ENCODE measurements at regions not wholly inside any gene's neighbourhood (a gene's known extent, or its start where the extent isn't known, plus 50 kb on each side); places are given as distances from the start of the nearest gene placed in this dataset.
A peak's percentile ranks its signal among the peaks of the same experiment; 100 is the strongest.

GRCh38 chr3:3627114-3627513 is 172.1 kb upstream of the LRRN1 start:
- no peak overlapping the region for H3K27ac ChIP-seq (ENCODE audit: low read depth, low read length)
- H3K14ac ChIP-seq (ENCODE audit: low read length), result no peak overlapping the region
- H3K9me3 ChIP-seq (ENCODE audit: insufficient read depth, low read depth, low read length), result no peaks in the 10 kb centered on the region
- no peak overlapping the region for H3K18ac ChIP-seq (ENCODE audit: low read length)
- H2AFZ ChIP-seq (ENCODE audit: insufficient read depth, low read length, poor library complexity), result no peak overlapping the region
- WGBS (ENCODE audit: extremely low coverage, insufficient coverage, insufficient read length), result no CpG with 5 or more reads among the region's 3 CpGs
- H2BK120ac ChIP-seq (ENCODE audit: insufficient read depth, low read length, poor library complexity), result no peak overlapping the region
- no peak overlapping the region for H4K12ac ChIP-seq (ENCODE audit: low read depth, low read length)
- H3K4me3 ChIP-seq (ENCODE audit: low read depth, low read length), result no peak overlapping the region
- no peak overlapping the region for H3K4me2 ChIP-seq (ENCODE audit: low read length)
- H4K8ac ChIP-seq (ENCODE audit: low read depth, low read length), result no peak overlapping the region
- peaks cover 3 to 4% of the 10 kb centered on the region in 2 experiments for H3K4me1 ChIP-seq (ENCODE audit: control insufficient read depth in 1 of 2, insufficient read depth in 2 of 2, low read length in 2 of 2)
- no peaks in the 10 kb centered on the region for H3K36me3 ChIP-seq (ENCODE audit: control insufficient read depth in 1 of 2, insufficient read depth in 2 of 2, low read length in 2 of 2)
- H2BK5ac ChIP-seq (ENCODE audit: low read depth, low read length, poor library complexity), result no peak overlapping the region
- H4K91ac ChIP-seq (ENCODE audit: low read depth, low read length), result no peak overlapping the region
- no peak for DNase-seq
- H3K79me1 ChIP-seq (ENCODE audit: low read length), result peaks cover 6% of the 10 kb centered on the region
- peak overlapping the region; percentile 48 for H3K23ac ChIP-seq (ENCODE audit: low read length)
- H3K27me3 ChIP-seq (ENCODE audit: insufficient read depth, low read length), result no peaks in the 10 kb centered on the region
- H2BK12ac ChIP-seq (ENCODE audit: low read length), result no peak overlapping the region
- H2AK5ac ChIP-seq (ENCODE audit: low read length), result no peak overlapping the region
- H3K4ac ChIP-seq (ENCODE audit: low read depth, low read length), result no peak overlapping the region
- no peak overlapping the region for H3K9ac ChIP-seq (ENCODE audit: low read length)
- H3K79me2 ChIP-seq (ENCODE audit: control insufficient read depth, insufficient read depth, low read length, poor library complexity), result no peaks in the 10 kb centered on the region

DNA sequence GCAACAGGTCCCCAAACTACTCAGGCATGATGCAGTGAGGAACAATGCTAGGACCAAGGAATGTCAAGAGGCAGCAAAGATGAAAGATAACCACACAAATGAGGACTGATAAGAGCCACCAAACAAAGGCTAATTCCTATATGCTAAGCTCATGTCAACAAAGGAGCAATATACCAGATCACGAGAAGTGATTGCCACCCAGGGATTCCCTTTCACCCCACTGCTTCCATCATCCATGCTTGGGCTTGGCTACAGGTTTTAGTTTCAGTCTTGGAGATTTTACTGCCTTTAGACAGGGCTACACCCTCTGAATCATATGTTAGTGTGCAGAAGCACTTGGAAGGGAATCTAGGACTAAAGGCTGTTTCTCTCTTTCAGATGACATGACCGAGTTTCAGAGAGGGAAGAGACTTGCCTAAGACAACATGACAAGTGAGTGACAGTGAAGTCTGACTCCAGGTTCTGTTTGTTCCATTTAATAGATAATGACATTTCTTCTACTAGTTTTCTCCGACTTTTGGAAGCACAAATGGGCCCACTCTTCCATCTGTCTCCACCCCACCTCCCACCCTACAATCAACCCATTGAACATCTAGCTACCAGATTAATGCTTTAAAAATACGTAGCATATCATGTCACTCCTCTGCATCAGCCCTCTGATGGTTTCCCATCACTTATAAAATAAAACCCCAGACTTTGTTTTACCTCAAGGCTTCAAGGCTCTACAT is 173.5 kb upstream of the LRRN1 start:
- H3K4ac ChIP-seq (ENCODE audit: low read depth, low read length), result no peak overlapping the region
- no peaks in the 10 kb centered on the region for H3K27me3 ChIP-seq (ENCODE audit: insufficient read depth, low read length)
- no peak overlapping the region for H4K91ac ChIP-seq (ENCODE audit: low read depth, low read length)
- no peak overlapping the region for H2AK5ac ChIP-seq (ENCODE audit: low read length)
- H3K4me3 ChIP-seq (ENCODE audit: low read depth, low read length), result no peak overlapping the region
- H2BK12ac ChIP-seq (ENCODE audit: low read length), result no peak overlapping the region
- H3K14ac ChIP-seq (ENCODE audit: low read length), result no peak overlapping the region
- H3K79me2 ChIP-seq (ENCODE audit: control insufficient read depth, insufficient read depth, low read length, poor library complexity), result no peaks in the 10 kb centered on the region
- no peaks in the 10 kb centered on the region for H3K36me3 ChIP-seq (ENCODE audit: control insufficient read depth in 1 of 2, insufficient read depth in 2 of 2, low read length in 2 of 2)
- no peak overlapping the region for H4K12ac ChIP-seq (ENCODE audit: low read depth, low read length)
- no peak overlapping the region for H3K4me2 ChIP-seq (ENCODE audit: low read length)
- peaks cover 3% of the 10 kb centered on the region for H3K79me1 ChIP-seq (ENCODE audit: low read length)
- no peak overlapping the region for H3K23ac ChIP-seq (ENCODE audit: low read length)
- peak; percentile 56 to 87 for DNase-seq
- peak overlapping the region; percentile 44 for H3K27ac ChIP-seq (ENCODE audit: low read depth, low read length)
- H3K4me1 ChIP-seq (ENCODE audit: control insufficient read depth in 1 of 2, insufficient read depth in 2 of 2, low read length in 2 of 2), result peaks cover 3 to 4% of the 10 kb centered on the region in 2 experiments
- no peak overlapping the region for H3K9ac ChIP-seq (ENCODE audit: low read length)
- no peak overlapping the region for H2BK5ac ChIP-seq (ENCODE audit: low read depth, low read length, poor library complexity)
- no CpG with 5 or more reads among the region's 4 CpGs for WGBS (ENCODE audit: extremely low coverage, insufficient coverage, insufficient read length)
- no peak overlapping the region for H4K8ac ChIP-seq (ENCODE audit: low read depth, low read length)
- no peak overlapping the region for H2AFZ ChIP-seq (ENCODE audit: insufficient read depth, low read length, poor library complexity)
- H3K18ac ChIP-seq (ENCODE audit: low read length), result no peak overlapping the region
- no peak overlapping the region for H2BK120ac ChIP-seq (ENCODE audit: insufficient read depth, low read length, poor library complexity)
- no peaks in the 10 kb centered on the region for H3K9me3 ChIP-seq (ENCODE audit: insufficient read depth, low read depth, low read length)

DNA sequence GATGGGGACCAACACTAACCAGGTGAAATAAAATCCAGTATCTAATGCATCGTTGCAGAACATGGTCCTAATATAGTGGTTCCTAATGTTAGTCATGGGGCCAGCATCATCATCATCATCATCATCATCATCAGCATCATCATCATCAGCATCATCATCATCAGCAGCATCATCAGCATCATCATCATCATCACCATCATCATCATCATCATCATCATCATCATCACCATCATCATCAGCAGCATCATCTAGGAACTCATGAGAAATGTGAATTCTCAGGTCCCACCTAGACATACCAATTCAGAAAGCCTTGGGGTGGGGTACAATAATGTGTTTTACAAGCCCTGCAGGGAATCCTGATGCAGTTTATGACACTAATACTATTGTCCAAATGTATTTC is 179.4 kb upstream of the LRRN1 start:
- H3K27ac ChIP-seq (ENCODE audit: low read depth, low read length), result no peak overlapping the region
- no CpG with 5 or more reads among the region's 1 CpG for WGBS (ENCODE audit: extremely low coverage, insufficient coverage, insufficient read length)
- no peak overlapping the region for H2BK12ac ChIP-seq (ENCODE audit: low read length)
- no peaks in the 10 kb centered on the region for H3K36me3 ChIP-seq (ENCODE audit: control insufficient read depth in 1 of 2, insufficient read depth in 2 of 2, low read length in 2 of 2)
- H3K14ac ChIP-seq (ENCODE audit: low read length), result no peak overlapping the region
- no peak overlapping the region for H3K9ac ChIP-seq (ENCODE audit: low read length)
- H3K4me3 ChIP-seq (ENCODE audit: low read depth, low read length), result no peak overlapping the region
- no peak overlapping the region for H3K18ac ChIP-seq (ENCODE audit: low read length)
- H3K4me2 ChIP-seq (ENCODE audit: low read length), result no peak overlapping the region
- no peak overlapping the region for H3K4ac ChIP-seq (ENCODE audit: low read depth, low read length)
- H2BK120ac ChIP-seq (ENCODE audit: insufficient read depth, low read length, poor library complexity), result no peak overlapping the region
- H3K79me2 ChIP-seq (ENCODE audit: control insufficient read depth, insufficient read depth, low read length, poor library complexity), result no peaks in the 10 kb centered on the region
- no peak overlapping the region for H4K12ac ChIP-seq (ENCODE audit: low read depth, low read length)
- no peak overlapping the region for H2BK5ac ChIP-seq (ENCODE audit: low read depth, low read length, poor library complexity)
- H3K79me1 ChIP-seq (ENCODE audit: low read length), result peaks cover 3% of the 10 kb centered on the region
- H3K27me3 ChIP-seq (ENCODE audit: insufficient read depth, low read length), result no peaks in the 10 kb centered on the region
- DNase-seq, result no peak
- no peak overlapping the region for H3K23ac ChIP-seq (ENCODE audit: low read length)
- no peak overlapping the region for H4K91ac ChIP-seq (ENCODE audit: low read depth, low read length)
- H2AK5ac ChIP-seq (ENCODE audit: low read length), result no peak overlapping the region
- H2AFZ ChIP-seq (ENCODE audit: insufficient read depth, low read length, poor library complexity), result no peak overlapping the region
- no peak overlapping the region for H4K8ac ChIP-seq (ENCODE audit: low read depth, low read length)
- H3K9me3 ChIP-seq (ENCODE audit: insufficient read depth, low read depth, low read length), result no peaks in the 10 kb centered on the region
- peaks cover 3 to 6% of the 10 kb centered on the region in 2 experiments for H3K4me1 ChIP-seq (ENCODE audit: control insufficient read depth in 1 of 2, insufficient read depth in 2 of 2, low read length in 2 of 2)

GRCh38 chr3:3618623-3619022 is 180.6 kb upstream of the LRRN1 start:
- Histone ChIP-seq H4K8ac (ENCODE audit: low read depth, low read length) (no peak overlapping the region), H2AK5ac (ENCODE audit: low read length) (no peak overlapping the region), H3K27ac (ENCODE audit: low read depth, low read length) (no peak overlapping the region), H4K12ac (ENCODE audit: low read depth, low read length) (no peak overlapping the region), H3K18ac (ENCODE audit: low read length) (no peak overlapping the region), H2BK120ac (ENCODE audit: insufficient read depth, low read length, poor library complexity) (no peak overlapping the region), H2AFZ (ENCODE audit: insufficient read depth, low read length, poor library complexity) (no peak overlapping the region), H3K27me3 (ENCODE audit: insufficient read depth, low read length) (no peaks in the 10 kb centered on the region), H3K14ac (ENCODE audit: low read length) (no peak overlapping the region), H3K36me3 (ENCODE audit: control insufficient read depth in 1 of 2, insufficient read depth in 2 of 2, low read length in 2 of 2) (no peaks in the 10 kb centered on the region), H3K4me2 (ENCODE audit: low read length) (no peak overlapping the region), H2BK12ac (ENCODE audit: low read length) (no peak overlapping the region), H3K9me3 (ENCODE audit: insufficient read depth, low read depth, low read length) (no peaks in the 10 kb centered on the region), H3K4me1 (ENCODE audit: control insufficient read depth in 1 of 2, insufficient read depth in 2 of 2, low read length in 2 of 2) (peaks cover 3 to 6% of the 10 kb centered on the region in 2 experiments), H2BK5ac (ENCODE audit: low read depth, low read length, poor library complexity) (no peak overlapping the region), H3K23ac (ENCODE audit: low read length) (no peak overlapping the region), H3K9ac (ENCODE audit: low read length) (no peak overlapping the region), H3K4ac (ENCODE audit: low read depth, low read length) (no peak overlapping the region), H3K4me3 (ENCODE audit: low read depth, low read length) (no peak overlapping the region), H3K79me1 (ENCODE audit: low read length) (peaks cover 2% of the 10 kb centered on the region), H4K91ac (ENCODE audit: low read depth, low read length) (no peak overlapping the region), H3K79me2 (ENCODE audit: control insufficient read depth, insufficient read depth, low read length, poor library complexity) (no peaks in the 10 kb centered on the region)
- no CpG with 5 or more reads among the region's 1 CpG for WGBS (ENCODE audit: extremely low coverage, insufficient coverage, insufficient read length)
- DNase-seq, result no peak

Measured in trophoblast cell (in vitro differentiated cells and primary cell).